ENCODE measurements at regions not wholly inside any gene's neighbourhood (a gene's known extent, or its start where the extent isn't known, plus 50 kb on each side); places are given as distances from the start of the nearest gene placed in this dataset.

- Histone ChIP-seq H2BK12ac (ENCODE audit: low read length) (no peak overlapping the region), H3K9me3 (replicated peaks in 1 of 2; ENCODE audit: control insufficient read depth in 2 of 2, insufficient read depth in 1 of 2, low read depth in 1 of 2, low read length in 2 of 2) (no peaks in the 10 kb centered on the region), H2BK15ac (ENCODE audit: low read length) (no peak overlapping the region), H3K4me3 (ENCODE audit: low read length in 2 of 2) (no peak overlapping the region), H3K36me3 (replicated peaks in 1 of 2; ENCODE audit: control insufficient read depth in 2 of 2, insufficient read depth in 2 of 2, low read length in 2 of 2) (no peaks in the 10 kb centered on the region), H3K23ac (ENCODE audit: low read depth, low read length, poor library complexity) (no peak overlapping the region), H3K27ac (replicated peaks; ENCODE audit: low read length) (no peak overlapping the region), H3K4me1 (ENCODE audit: control insufficient read depth in 2 of 2, insufficient read depth in 1 of 2, low read depth in 1 of 2, low read length in 2 of 2) (peaks cover 0 to 2% of the 10 kb centered on the region in 2 donors), H3K4ac (ENCODE audit: low read length) (no peak overlapping the region), H2BK5ac (ENCODE audit: low read length) (no peak overlapping the region), H3K79me1 (ENCODE audit: low read depth, low read length) (no peaks in the 10 kb centered on the region), H4K8ac (ENCODE audit: low read depth, low read length) (no peak overlapping the region), H3K14ac (ENCODE audit: low read length) (no peak overlapping the region), H3K27me3 (ENCODE audit: control insufficient read depth in 3 of 3, insufficient read depth in 3 of 3, low read depth in 1 of 3, low read length in 3 of 3) (no peaks in the 10 kb centered on the region), H2BK120ac (ENCODE audit: low read depth, low read length) (no peak overlapping the region), H2AFZ (ENCODE audit: low read length) (no peak overlapping the region), H4K91ac (ENCODE audit: low read depth, low read length, poor library complexity) (no peak overlapping the region), H3K4me2 (ENCODE audit: insufficient read depth, low read length, poor library complexity, severe bottlenecking) (no peak overlapping the region), H3K18ac (ENCODE audit: low read length) (no peak overlapping the region), H3K9ac (ENCODE audit: low read depth, low read length, poor library complexity) (no peak overlapping the region), H2AK5ac (ENCODE audit: low read depth, low read length) (no peak overlapping the region)
- no CpG with 5 or more reads among the region's 5 CpGs for WGBS, 2 donors (ENCODE audit: extremely low coverage in 2 of 2, insufficient read length in 2 of 2, insufficient replicate concordance in 1 of 2)
- no peak for DNase-seq (ENCODE audit: low spot score)
Observed at GRCh38 chr10:2731940-2732339, 335.4 kb upstream of the PFKP start.

- Histone ChIP-seq H3K4me2 (ENCODE audit: insufficient read depth, low read length, poor library complexity, severe bottlenecking) (no peak overlapping the region), H2AK5ac (ENCODE audit: low read depth, low read length) (no peak overlapping the region), H4K91ac (ENCODE audit: low read depth, low read length, poor library complexity) (no peak overlapping the region), H3K9me3 (replicated peaks in 1 of 2; ENCODE audit: control insufficient read depth in 2 of 2, insufficient read depth in 1 of 2, low read depth in 1 of 2, low read length in 2 of 2) (no peaks in the 10 kb centered on the region), H3K27ac (replicated peaks; ENCODE audit: low read length) (no peak overlapping the region), H3K23ac (ENCODE audit: low read depth, low read length, poor library complexity) (no peak overlapping the region), H3K9ac (ENCODE audit: low read depth, low read length, poor library complexity) (no peak overlapping the region), H2BK120ac (ENCODE audit: low read depth, low read length) (no peak overlapping the region), H2BK15ac (ENCODE audit: low read length) (no peak overlapping the region), H2AFZ (ENCODE audit: low read length) (no peak overlapping the region), H3K18ac (ENCODE audit: low read length) (no peak overlapping the region), H3K14ac (ENCODE audit: low read length) (no peak overlapping the region), H2BK12ac (ENCODE audit: low read length) (no peak overlapping the region), H2BK5ac (ENCODE audit: low read length) (no peak overlapping the region), H4K8ac (ENCODE audit: low read depth, low read length) (no peak overlapping the region), H3K36me3 (replicated peaks in 1 of 2; ENCODE audit: control insufficient read depth in 2 of 2, insufficient read depth in 2 of 2, low read length in 2 of 2) (no peaks in the 10 kb centered on the region), H3K27me3 (ENCODE audit: control insufficient read depth in 3 of 3, insufficient read depth in 3 of 3, low read depth in 1 of 3, low read length in 3 of 3) (no peaks in the 10 kb centered on the region), H3K4me1 (ENCODE audit: control insufficient read depth in 2 of 2, insufficient read depth in 1 of 2, low read depth in 1 of 2, low read length in 2 of 2) (no peaks in the 10 kb centered on the region), H3K79me1 (ENCODE audit: low read depth, low read length) (no peaks in the 10 kb centered on the region), H3K4me3 (ENCODE audit: low read length in 2 of 2) (peak overlapping the region in 1 of 2 donors; percentile 66), H3K4ac (ENCODE audit: low read length) (no peak overlapping the region)
- no peak for DNase-seq (ENCODE audit: low spot score)
- no CpG with 5 or more reads among the region's 4 CpGs for WGBS, 2 donors (ENCODE audit: extremely low coverage in 2 of 2, insufficient read length in 2 of 2, insufficient replicate concordance in 1 of 2)
Observed at GRCh38 chr10:2729197-2729596, 338.2 kb upstream of the PFKP start.

- Histone ChIP-seq H2BK120ac (ENCODE audit: low read depth, low read length) (no peak overlapping the region), H3K4me2 (ENCODE audit: insufficient read depth, low read length, poor library complexity, severe bottlenecking) (no peak overlapping the region), H4K91ac (ENCODE audit: low read depth, low read length, poor library complexity) (no peak overlapping the region), H3K36me3 (replicated peaks in 1 of 2; ENCODE audit: control insufficient read depth in 2 of 2, insufficient read depth in 2 of 2, low read length in 2 of 2) (no peaks in the 10 kb centered on the region), H3K4ac (ENCODE audit: low read length) (no peak overlapping the region), H3K4me1 (ENCODE audit: control insufficient read depth in 2 of 2, insufficient read depth in 1 of 2, low read depth in 1 of 2, low read length in 2 of 2) (no peaks in the 10 kb centered on the region), H2BK12ac (ENCODE audit: low read length) (no peak overlapping the region), H3K27ac (replicated peaks; ENCODE audit: low read length) (no peak overlapping the region), H3K9me3 (replicated peaks in 1 of 2; ENCODE audit: control insufficient read depth in 2 of 2, insufficient read depth in 1 of 2, low read depth in 1 of 2, low read length in 2 of 2) (no peaks in the 10 kb centered on the region), H2AFZ (ENCODE audit: low read length) (no peak overlapping the region), H2BK5ac (ENCODE audit: low read length) (no peak overlapping the region), H3K18ac (ENCODE audit: low read length) (no peak overlapping the region), H3K79me1 (ENCODE audit: low read depth, low read length) (no peaks in the 10 kb centered on the region), H3K9ac (ENCODE audit: low read depth, low read length, poor library complexity) (no peak overlapping the region), H2BK15ac (ENCODE audit: low read length) (no peak overlapping the region), H3K27me3 (ENCODE audit: control insufficient read depth in 3 of 3, insufficient read depth in 3 of 3, low read depth in 1 of 3, low read length in 3 of 3) (no peaks in the 10 kb centered on the region), H4K8ac (ENCODE audit: low read depth, low read length) (no peak overlapping the region), H2AK5ac (ENCODE audit: low read depth, low read length) (no peak overlapping the region), H3K23ac (ENCODE audit: low read depth, low read length, poor library complexity) (no peak overlapping the region), H3K4me3 (ENCODE audit: low read length in 2 of 2) (no peak overlapping the region), H3K14ac (ENCODE audit: low read length) (no peak overlapping the region)
- no peak for DNase-seq (ENCODE audit: low spot score)
- no CpG with 5 or more reads among the region's 6 CpGs for WGBS, 2 donors (ENCODE audit: extremely low coverage in 2 of 2, insufficient read length in 2 of 2, insufficient replicate concordance in 1 of 2)
Observed at GRCh38 chr10:2728087-2728486, 339.3 kb upstream of the PFKP start.

GRCh38 chr10:2716596-2716995, 350.8 kb upstream of the PFKP start:
- H3K27me3 ChIP-seq (ENCODE audit: control insufficient read depth in 3 of 3, insufficient read depth in 3 of 3, low read depth in 1 of 3, low read length in 3 of 3) = no peaks in the 10 kb centered on the region
- no CpG with 5 or more reads among the region's 9 CpGs for WGBS, 2 donors (ENCODE audit: extremely low coverage in 2 of 2, insufficient read length in 2 of 2, insufficient replicate concordance in 1 of 2)

More at GRCh38 chr10:2716596-2716995, 350.8 kb upstream of the PFKP start:
- Histone ChIP-seq H3K4me2 (ENCODE audit: insufficient read depth, low read length, poor library complexity, severe bottlenecking) (no peak overlapping the region), H3K79me1 (ENCODE audit: low read depth, low read length) (no peaks in the 10 kb centered on the region), H3K18ac (ENCODE audit: low read length) (no peak overlapping the region), H3K4me3 (ENCODE audit: low read length in 2 of 2) (no peak overlapping the region), H4K91ac (ENCODE audit: low read depth, low read length, poor library complexity) (no peak overlapping the region), H2BK120ac (ENCODE audit: low read depth, low read length) (no peak overlapping the region), H3K27ac (replicated peaks; ENCODE audit: low read length) (no peak overlapping the region), H3K36me3 (replicated peaks in 1 of 2; ENCODE audit: control insufficient read depth in 2 of 2, insufficient read depth in 2 of 2, low read length in 2 of 2) (no peaks in the 10 kb centered on the region), H3K4ac (ENCODE audit: low read length) (no peak overlapping the region), H3K14ac (ENCODE audit: low read length) (no peak overlapping the region), H4K8ac (ENCODE audit: low read depth, low read length) (no peak overlapping the region), H3K4me1 (ENCODE audit: control insufficient read depth in 2 of 2, insufficient read depth in 1 of 2, low read depth in 1 of 2, low read length in 2 of 2) (no peaks in the 10 kb centered on the region), H3K23ac (ENCODE audit: low read depth, low read length, poor library complexity) (no peak overlapping the region), H2AK5ac (ENCODE audit: low read depth, low read length) (no peak overlapping the region), H3K9ac (ENCODE audit: low read depth, low read length, poor library complexity) (no peak overlapping the region), H3K9me3 (replicated peaks in 1 of 2; ENCODE audit: control insufficient read depth in 2 of 2, insufficient read depth in 1 of 2, low read depth in 1 of 2, low read length in 2 of 2) (no peaks in the 10 kb centered on the region), H2BK12ac (ENCODE audit: low read length) (no peak overlapping the region), H2AFZ (ENCODE audit: low read length) (no peak overlapping the region), H2BK5ac (ENCODE audit: low read length) (no peak overlapping the region), H2BK15ac (ENCODE audit: low read length) (no peak overlapping the region)
- DNase-seq (ENCODE audit: low spot score) = no peak
